HG02973 (cell line): ENCODE measurements at regions not wholly inside any gene's neighbourhood (a gene's known extent, or its start where the extent isn't known, plus 50 kb on each side); places are given as distances from the start of the nearest gene placed in this dataset.
"Not testable (repeated sequence)": the region's sequence is repeated elsewhere in the genome, so short reads cannot be mapped to it uniquely, and the experiment has no call there.

Source experiments
- ATAC-seq: cut with Tn5 transposase; IDR thresholded peaks from one replicate; pipeline ENCODE4 v1.9.1; 2021; ENCODE audit warnings: moderate library complexity; ENCODE audit not compliant: unreplicated experiment

GRCh38 chr1:194859481-194860154 is 1673.2 kb upstream of the B3GALT2 start:
- not testable (repeated sequence) for ATAC-seq

GRCh38 chr1:194858811-194859480 is 1672.5 kb upstream of the B3GALT2 start:
- not testable (repeated sequence) for ATAC-seq

- no peak for ATAC-seq
Observed at GRCh38 chr1:194857413-194857812, 1671.0 kb upstream of the B3GALT2 start.

- no peak for ATAC-seq
Observed at GRCh38 chr1:194848846-194849245, 1662.4 kb upstream of the B3GALT2 start.

GRCh38 chr1:194846488-194846887 is 1660.1 kb upstream of the B3GALT2 start:
- ATAC-seq = peak; percentile 92

GRCh38 chr1:194843077-194843476 is 1656.7 kb upstream of the B3GALT2 start:
- ATAC-seq = no peak

GRCh38 chr1:194833111-194833510 is 1646.7 kb upstream of the B3GALT2 start:
- no peak for ATAC-seq

GRCh38 chr1:194831595-194831994 is 1645.2 kb upstream of the B3GALT2 start:
- not testable (repeated sequence) for ATAC-seq

GRCh38 chr1:194830387-194830786 is 1644.0 kb upstream of the B3GALT2 start:
- ATAC-seq = peak; percentile 92

GRCh38 chr1:194829492-194829891 is 1643.1 kb upstream of the B3GALT2 start:
- ATAC-seq = no peak

GRCh38 chr1:194825382-194825781 is 1639.0 kb upstream of the B3GALT2 start:
- no peak for ATAC-seq

- no peak for ATAC-seq
Observed at GRCh38 chr1:194821091-194821490, 1634.7 kb upstream of the B3GALT2 start.

- ATAC-seq = no peak
Observed at GRCh38 chr1:194818674-194819073, 1632.3 kb upstream of the B3GALT2 start.

- ATAC-seq = no peak
Observed at GRCh38 chr1:194816859-194817258, 1630.4 kb upstream of the B3GALT2 start.

GRCh38 chr1:194813096-194813495 is 1626.7 kb upstream of the B3GALT2 start:
- no peak for ATAC-seq

- ATAC-seq = no peak
Observed at GRCh38 chr1:194809665-194810064, 1623.3 kb upstream of the B3GALT2 start.

GRCh38 chr1:194809215-194809614 is 1622.8 kb upstream of the B3GALT2 start:
- ATAC-seq = no peak

GRCh38 chr1:194807530-194808220 is 1621.3 kb upstream of the B3GALT2 start:
- ATAC-seq = no peak

GRCh38 chr1:194802572-194802971 is 1616.2 kb upstream of the B3GALT2 start:
- ATAC-seq = no peak

- ATAC-seq = peak; percentile 96
Observed at GRCh38 chr1:194795917-194796593, 1609.6 kb upstream of the B3GALT2 start.

- ATAC-seq = no peak
Observed at GRCh38 chr1:194787001-194787400, 1600.6 kb upstream of the B3GALT2 start.
